HG02884 (cell line): ENCODE measurements at regions not wholly inside any gene's neighbourhood (a gene's known extent, or its start where the extent isn't known, plus 50 kb on each side); places are given as distances from the start of the nearest gene placed in this dataset.

Experiments
- ATAC-seq: cut with Tn5 transposase; IDR thresholded peaks from one replicate; pipeline ENCODE4 v1.9.1; 2021; ENCODE audit warnings: mild to moderate bottlenecking, moderate library complexity; ENCODE audit not compliant: unreplicated experiment

GRCh38 chr2:125455110-125455509 is 1200.8 kb upstream of the GYPC start:
- no peak for ATAC-seq

DNA sequence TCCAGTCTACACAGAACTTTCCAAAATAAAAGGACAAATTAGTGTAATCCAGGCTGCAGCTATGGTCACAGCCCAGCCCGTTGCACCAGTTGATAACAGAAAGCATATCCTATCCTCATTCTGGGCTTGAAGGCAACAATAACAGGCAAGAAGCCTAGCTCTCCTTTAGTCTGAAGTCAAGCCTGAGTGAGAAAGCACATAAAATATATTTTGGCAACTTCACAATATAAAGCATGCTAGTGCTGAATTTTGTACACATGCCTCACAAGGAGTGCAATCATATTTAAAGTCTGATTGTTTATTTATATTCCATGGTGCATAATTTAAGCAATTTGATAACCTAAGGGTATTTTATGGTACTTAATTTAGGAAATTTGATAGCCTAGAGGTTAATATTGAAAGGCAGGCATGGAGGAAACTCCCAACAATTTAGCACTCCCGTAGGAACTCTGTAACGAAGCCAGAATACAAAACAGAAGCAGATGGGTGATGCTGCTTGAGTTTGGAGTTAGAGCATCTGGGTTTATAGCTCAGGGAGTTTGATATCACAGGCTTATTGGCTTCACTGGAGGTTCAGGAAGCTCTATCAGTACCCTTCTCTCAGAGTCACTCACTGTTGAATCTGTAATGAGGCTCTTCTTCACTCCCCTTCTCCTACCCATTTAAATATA is 1199.1 kb upstream of the GYPC start:
- ATAC-seq = no peak

- peak; percentile 74 for ATAC-seq
Observed at GRCh38 chr2:125471963-125472362, 1184.0 kb upstream of the GYPC start.

DNA sequence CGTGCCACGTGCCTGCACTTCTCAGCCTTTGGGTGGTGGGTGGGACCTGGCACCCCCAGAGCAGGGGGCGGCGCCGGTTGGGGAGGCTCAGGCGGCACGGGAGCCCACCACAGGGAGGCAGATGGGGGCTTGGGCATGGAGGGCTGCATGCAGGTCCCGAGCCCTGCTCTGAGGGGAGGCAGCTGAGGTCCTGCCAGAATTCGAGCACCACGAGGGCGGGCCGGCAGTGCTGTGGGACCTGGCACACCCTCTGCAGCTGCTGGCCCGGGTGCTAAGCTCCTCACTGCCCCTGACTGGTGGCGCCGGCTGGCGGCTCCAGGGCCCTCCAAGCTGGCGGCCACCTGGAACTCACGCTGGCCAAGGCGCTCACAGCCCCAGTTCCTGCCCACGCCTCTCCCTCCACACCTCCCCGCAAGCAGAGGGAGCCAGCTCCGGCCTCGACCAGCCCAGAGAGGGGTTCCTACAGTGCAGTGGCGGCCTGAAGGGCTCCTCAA is 1176.8 kb upstream of the GYPC start:
- ATAC-seq = no peak

DNA sequence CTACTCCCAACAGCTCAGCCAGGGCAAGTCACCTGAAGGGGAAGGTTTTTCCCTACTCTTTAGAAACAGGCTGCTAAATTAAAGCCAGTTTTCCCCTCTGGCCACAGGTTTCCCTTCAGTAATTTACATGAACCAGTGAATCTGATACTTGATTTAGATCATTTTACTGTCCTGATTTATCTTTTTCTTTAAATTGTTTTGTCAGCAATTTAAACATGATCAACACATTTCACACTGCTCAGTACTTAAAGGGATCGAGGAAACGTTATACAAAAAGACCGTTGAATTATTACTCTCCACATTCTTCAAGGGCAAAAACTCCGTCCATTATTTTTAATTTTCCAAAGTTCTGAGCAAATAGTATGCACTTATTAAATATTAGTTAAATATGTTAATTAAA is 1165.7 kb upstream of the GYPC start:
- ATAC-seq = no peak

- no peak for ATAC-seq
Observed at GRCh38 chr2:125491663-125492062, 1164.3 kb upstream of the GYPC start.

DNA sequence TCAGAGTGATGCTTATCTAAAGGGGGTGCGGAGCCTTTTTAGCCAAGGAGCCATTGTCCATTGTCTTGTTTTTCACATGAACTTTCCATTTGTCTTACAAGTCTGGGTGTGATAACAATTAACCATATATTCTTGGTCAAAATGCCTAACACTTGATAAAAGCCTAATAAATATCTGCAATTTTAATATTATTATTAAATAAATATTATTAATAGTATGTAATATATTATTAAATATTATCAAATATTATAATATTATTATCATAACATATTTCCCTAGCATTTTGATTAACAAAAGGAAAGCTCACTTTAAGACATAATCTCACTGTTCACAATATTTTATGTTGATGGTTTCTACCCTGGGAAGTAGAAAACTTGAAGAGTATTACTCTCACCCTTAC is 1143.6 kb upstream of the GYPC start:
- ATAC-seq = no peak

DNA sequence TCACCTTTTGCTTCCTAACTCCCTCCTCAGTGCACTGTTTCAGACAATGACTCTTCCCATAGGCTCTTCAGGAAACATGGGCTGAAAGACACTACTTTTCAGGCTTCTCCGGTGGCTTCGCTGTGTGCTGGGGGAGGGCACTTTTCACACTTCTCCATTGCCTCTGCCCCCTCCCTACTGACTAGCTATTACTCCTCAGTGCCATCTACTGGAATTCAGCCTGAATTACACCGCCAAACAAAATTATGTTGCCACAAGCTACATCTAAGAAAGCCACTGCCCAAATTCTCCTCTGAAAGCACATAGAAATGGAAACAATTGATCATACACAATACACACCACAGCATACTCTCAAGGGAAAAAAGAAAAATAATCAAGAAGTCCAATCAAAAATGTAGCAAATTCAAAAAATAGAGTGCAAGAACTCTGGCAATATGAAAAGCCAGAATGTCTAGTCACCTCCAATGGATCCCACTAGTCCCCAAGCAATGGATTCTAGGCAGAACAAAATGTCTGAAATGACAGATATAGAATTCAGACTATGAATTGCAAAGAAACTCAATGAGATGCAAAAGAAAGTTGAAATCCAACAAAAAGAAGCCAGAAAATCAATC is 1139.4 kb upstream of the GYPC start:
- no peak for ATAC-seq

DNA sequence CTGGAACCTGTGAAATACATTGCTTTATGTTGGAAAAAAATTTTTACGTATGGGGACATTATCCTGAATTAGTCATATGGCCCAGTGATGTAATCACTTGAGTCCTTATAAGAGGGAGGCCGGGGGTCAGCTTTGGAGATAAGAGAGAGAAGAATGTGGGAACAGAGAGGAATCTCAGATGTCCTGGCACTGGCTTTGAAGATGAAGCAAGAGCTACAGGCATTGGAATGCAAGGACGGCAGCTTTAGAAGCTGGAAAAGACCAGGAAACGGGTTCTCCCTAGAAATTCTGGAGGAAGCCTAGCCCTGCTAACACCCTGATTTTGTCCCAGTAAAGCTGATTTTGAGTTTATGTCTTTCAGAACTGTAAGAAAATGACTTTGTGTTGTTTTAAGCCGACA is 1129.9 kb upstream of the GYPC start:
- ATAC-seq = no peak

DNA sequence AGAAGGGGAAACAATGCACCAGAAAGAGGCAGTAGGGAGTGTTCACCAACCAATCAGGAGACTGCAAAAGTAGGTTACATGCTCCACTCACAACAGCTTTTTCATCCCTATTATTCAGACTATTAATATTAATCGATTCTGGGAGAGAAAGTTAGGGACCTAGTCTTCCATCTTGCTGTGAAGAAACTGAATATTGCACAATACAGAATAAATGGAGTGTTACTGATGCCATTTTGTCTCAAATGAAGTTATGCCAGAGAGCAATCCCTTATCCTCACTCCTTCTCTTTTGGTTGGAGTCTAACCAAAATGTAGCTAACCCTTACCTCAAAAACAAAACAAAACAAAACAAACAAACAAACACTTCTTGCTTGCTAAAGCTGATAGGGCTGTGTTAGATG is 1120.9 kb upstream of the GYPC start:
- no peak for ATAC-seq

- no peak for ATAC-seq
Observed at GRCh38 chr2:125543968-125544514, 1111.9 kb upstream of the GYPC start.

DNA sequence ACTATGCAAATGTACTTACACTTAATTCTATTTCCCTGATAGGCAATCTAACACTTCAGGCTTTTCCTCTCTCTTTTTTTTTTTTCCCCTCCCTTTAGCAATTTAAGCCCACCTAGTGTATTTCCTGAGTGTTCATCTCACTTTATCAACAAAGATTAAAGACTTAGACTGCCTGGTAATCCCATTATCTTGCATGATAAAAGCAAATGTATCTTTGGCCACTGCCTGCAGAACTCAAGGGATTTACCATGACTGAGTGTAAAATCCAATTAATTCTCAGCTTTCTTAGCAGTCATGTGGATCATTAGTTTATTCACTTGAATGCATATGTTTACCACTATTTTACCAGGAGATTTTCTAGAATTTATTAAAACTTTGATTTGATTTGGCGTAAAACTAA is 1102.2 kb upstream of the GYPC start:
- no peak for ATAC-seq

DNA sequence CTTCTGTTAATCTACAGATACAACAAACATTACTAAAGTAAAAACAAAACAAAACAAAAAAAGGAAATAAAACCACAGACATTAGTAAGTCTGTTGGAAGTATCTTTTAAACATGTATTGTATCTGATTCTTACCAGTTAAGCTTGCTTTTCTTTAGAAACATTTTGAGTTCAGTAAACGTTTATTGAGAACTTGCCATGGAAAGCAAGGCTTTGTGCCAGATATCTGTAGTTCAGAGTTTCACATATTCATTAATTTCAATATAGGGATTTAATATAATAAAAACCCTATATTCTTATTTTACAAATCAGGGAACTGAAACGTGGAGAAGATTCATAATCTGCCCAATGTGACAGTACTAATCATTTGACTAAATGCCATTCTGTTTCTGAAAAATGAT is 1101.0 kb upstream of the GYPC start:
- no peak for ATAC-seq

DNA sequence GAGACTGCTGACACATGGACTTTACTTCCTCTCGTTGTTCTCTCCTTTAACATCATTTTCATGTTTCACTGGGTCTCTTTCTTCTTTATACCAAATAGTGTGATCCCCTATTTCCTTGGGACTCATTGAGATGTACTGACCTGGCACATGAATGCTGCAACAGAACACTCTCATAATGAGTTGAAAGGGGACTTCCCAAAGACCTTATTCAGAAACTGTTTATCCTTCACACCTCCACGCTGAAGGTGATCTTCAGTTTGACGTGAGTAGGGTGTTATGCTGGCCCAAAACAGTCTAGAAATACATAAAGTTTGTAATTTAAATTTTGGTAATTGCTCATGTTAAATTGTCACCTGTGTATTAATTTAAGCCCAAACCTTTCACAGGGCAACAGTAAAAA is 1096.8 kb upstream of the GYPC start:
- no peak for ATAC-seq

DNA sequence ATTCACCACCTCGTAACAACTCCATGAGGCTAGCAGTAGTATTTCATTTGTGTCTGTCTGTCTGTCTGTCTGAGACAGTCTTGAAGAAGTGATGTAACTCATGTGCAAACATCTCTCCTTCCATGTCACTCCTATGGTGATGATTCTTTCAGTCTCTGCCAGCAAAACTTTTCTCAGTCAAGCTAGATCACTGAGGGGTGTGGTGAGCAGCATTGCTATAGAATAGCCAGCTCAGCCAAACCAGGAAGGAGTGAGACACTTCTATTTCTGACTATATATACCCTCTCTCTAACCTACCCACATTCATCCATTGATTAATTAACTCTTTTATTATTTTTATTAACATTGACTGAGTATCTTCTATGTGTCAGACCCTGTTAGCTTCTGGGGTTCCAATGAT is 1095.1 kb upstream of the GYPC start:
- no peak for ATAC-seq

GRCh38 chr2:125561302-125561701 is 1094.7 kb upstream of the GYPC start:
- ATAC-seq = no peak

DNA sequence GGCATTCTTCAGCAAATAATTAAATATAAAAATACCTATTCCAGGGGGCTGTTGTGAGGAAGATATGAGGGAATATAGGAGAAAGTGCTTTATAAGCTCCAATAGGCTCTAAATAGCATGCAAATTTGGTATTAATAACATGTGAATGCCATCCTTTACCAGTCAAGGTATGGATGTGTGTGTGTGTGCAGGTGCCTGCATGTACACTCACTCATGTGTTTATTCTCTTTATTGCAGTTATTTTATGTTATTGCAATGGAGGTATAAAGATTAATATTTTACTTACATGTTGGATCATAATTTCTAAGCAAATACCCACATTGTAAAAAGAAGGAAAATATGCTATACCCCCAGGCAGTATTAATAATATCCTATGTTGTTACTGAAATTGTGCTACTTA is 1093.0 kb upstream of the GYPC start:
- no peak for ATAC-seq

- no peak for ATAC-seq
Observed at GRCh38 chr2:125564471-125564870, 1091.5 kb upstream of the GYPC start.

DNA sequence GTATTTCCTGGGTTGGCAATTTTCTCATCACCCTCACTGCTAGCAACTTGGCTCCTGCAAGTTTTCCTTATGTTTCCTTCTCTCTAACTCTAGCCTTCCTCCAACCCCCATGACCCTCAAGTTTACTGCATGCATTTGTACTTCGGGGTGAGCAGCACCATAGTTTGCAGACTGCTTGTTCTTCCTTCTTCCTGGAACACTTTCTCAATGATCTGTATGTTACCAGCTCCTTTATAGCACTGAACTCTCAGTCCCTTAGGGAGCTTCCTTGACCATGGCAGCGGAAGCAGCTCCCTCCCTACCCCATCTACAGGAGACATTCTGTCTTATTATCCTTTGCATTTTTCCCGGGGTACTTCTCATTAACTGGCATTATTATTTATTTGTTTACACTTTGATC is 1089.5 kb upstream of the GYPC start:
- no peak for ATAC-seq

GRCh38 chr2:125567100-125567499 is 1088.9 kb upstream of the GYPC start:
- ATAC-seq = no peak

GRCh38 chr2:125572660-125573059 is 1083.3 kb upstream of the GYPC start:
- no peak for ATAC-seq

DNA sequence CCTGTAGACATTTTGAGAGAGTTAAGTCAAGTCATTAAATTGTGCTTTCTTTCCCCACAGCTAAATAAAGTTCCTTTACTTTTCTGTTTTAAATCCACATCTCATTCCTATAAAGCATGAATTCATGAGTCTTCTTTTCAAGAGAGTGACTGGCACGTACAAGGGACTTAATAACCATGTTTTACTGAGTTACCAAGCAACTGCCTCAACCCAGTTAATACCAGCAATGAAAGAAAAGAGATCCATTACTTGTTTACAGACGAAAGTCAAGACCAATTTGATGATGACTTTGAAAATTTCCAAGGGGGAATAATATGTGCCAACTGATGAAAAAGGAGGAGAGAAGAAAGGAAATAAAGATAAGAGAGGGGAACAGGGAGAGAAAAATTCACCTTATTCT is 1082.5 kb upstream of the GYPC start:
- no peak for ATAC-seq

DNA sequence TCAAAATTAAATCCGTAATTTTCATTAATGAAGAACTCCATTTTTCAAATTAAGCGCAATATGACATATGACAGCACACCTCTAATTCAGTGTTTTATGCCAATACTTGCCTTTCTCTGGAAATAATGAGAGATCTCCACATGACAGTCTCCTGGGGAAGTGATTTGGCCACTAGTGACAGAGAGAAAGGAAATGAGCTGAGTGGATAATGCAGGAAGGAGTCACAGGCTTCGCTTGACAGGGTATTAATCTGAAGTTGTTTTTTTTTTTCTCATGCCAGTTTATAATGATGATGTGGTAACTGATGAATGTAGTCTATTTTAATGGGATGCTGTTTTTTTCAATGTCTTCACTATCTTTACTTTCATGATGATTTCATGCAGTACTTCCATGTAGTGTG is 1079.4 kb upstream of the GYPC start:
- ATAC-seq = no peak
